Fibroblast of peridontal ligament (primary cell): ENCODE measurements at regions not wholly inside any gene's neighbourhood (a gene's known extent, or its start where the extent isn't known, plus 50 kb on each side); places are given as distances from the start of the nearest gene placed in this dataset.

Source experiments
- DNase-seq: peaks from one replicate; pipeline ENCODE4 v3.0.0-alpha.2; 2010; ENCODE audit errors: extremely low read depth

GRCh38 chr12:88310666-88311065 lies 168.6 kb downstream of the TMTC3 start:
- no peak for DNase-seq

- no peak for DNase-seq
Observed at GRCh38 chr12:88313554-88313953, 171.4 kb downstream of the TMTC3 start.

- no peak for DNase-seq
Observed at GRCh38 chr12:88314706-88315105, 172.6 kb downstream of the TMTC3 start.

- DNase-seq = no peak
Observed at GRCh38 chr12:88318726-88319125, 176.6 kb downstream of the TMTC3 start.

GRCh38 chr12:88325076-88325815 lies 183.1 kb downstream of the TMTC3 start:
- peak; percentile 99 for DNase-seq

GRCh38 chr12:88325816-88326189 lies 183.7 kb downstream of the TMTC3 start:
- no peak for DNase-seq

- DNase-seq = no peak
Observed at GRCh38 chr12:88327276-88327675, 185.2 kb downstream of the TMTC3 start.

- no peak for DNase-seq
Observed at GRCh38 chr12:88328090-88328489, 186.0 kb downstream of the TMTC3 start.

GRCh38 chr12:88329833-88330232 lies 187.7 kb downstream of the TMTC3 start:
- no peak for DNase-seq

GRCh38 chr12:88334271-88334670 lies 192.2 kb downstream of the TMTC3 start:
- peak; percentile 65 for DNase-seq

GRCh38 chr12:88336076-88336739 lies 194.1 kb downstream of the TMTC3 start:
- DNase-seq = peak; percentile 35

GRCh38 chr12:88338486-88338885 lies 196.4 kb downstream of the TMTC3 start:
- DNase-seq = no peak

- peak; percentile 87 for DNase-seq
Observed at GRCh38 chr12:88339254-88339949, 197.3 kb downstream of the TMTC3 start.

- DNase-seq = no peak
Observed at GRCh38 chr12:88339966-88340365, 197.9 kb downstream of the TMTC3 start.

GRCh38 chr12:88342251-88342806 lies 200.2 kb downstream of the TMTC3 start:
- DNase-seq = no peak

- DNase-seq = peak; percentile 18
Observed at GRCh38 chr12:88351146-88351545, 209.0 kb downstream of the TMTC3 start.

GRCh38 chr12:88354691-88355090 lies 212.6 kb downstream of the TMTC3 start:
- DNase-seq = no peak

GRCh38 chr12:88360343-88360742 lies 218.2 kb downstream of the TMTC3 start:
- DNase-seq = no peak

GRCh38 chr12:88361493-88361892 lies 218.8 kb downstream of the KITLG start:
- DNase-seq = no peak

GRCh38 chr12:88362439-88362838 lies 217.8 kb downstream of the KITLG start:
- no peak for DNase-seq

GRCh38 chr12:88365403-88365802 lies 214.9 kb downstream of the KITLG start:
- DNase-seq = no peak

GRCh38 chr12:88366101-88366500 lies 214.2 kb downstream of the KITLG start:
- DNase-seq = no peak

- no peak for DNase-seq
Observed at GRCh38 chr12:88367231-88367630, 213.0 kb downstream of the KITLG start.
